ENCODE measurements at regions not wholly inside any gene's neighbourhood (a gene's known extent, or its start where the extent isn't known, plus 50 kb on each side); places are given as distances from the start of the nearest gene placed in this dataset.

- no peak for DNase-seq (ENCODE audit: extremely low read depth, low read depth)
- no peak overlapping the region for H3K4me3 ChIP-seq (replicated peaks; ENCODE audit: low read depth, low read length)
- TF ChIP-seq CTCF (IDR thresholded peaks at IDR 0.05; ENCODE audit: low read depth, low read length, missing control alignments): no peak
Measured at GRCh38 chr2:611519-611918, 65.7 kb downstream of the TMEM18 start.

GRCh38 chr2:610491-610890, 66.7 kb downstream of the TMEM18 start:
- H3K4me3 ChIP-seq (replicated peaks; ENCODE audit: low read depth, low read length): no peak overlapping the region
- no peak for TF ChIP-seq CTCF (IDR thresholded peaks at IDR 0.05; ENCODE audit: low read depth, low read length, missing control alignments)
- no peak for DNase-seq (ENCODE audit: extremely low read depth, low read depth)

GRCh38 chr2:609881-610280, 67.3 kb downstream of the TMEM18 start:
- no peak for TF ChIP-seq CTCF (IDR thresholded peaks at IDR 0.05; ENCODE audit: low read depth, low read length, missing control alignments)
- no peak for DNase-seq (ENCODE audit: extremely low read depth, low read depth)

GRCh38 chr2:609449-609848, 67.8 kb downstream of the TMEM18 start:
- no peak overlapping the region for H3K4me3 ChIP-seq (replicated peaks; ENCODE audit: low read depth, low read length)
- TF ChIP-seq CTCF (IDR thresholded peaks at IDR 0.05; ENCODE audit: low read depth, low read length, missing control alignments): no peak
- DNase-seq (ENCODE audit: extremely low read depth, low read depth): no peak

More at GRCh38 chr2:609881-610280, 67.3 kb downstream of the TMEM18 start:
- no peak overlapping the region for H3K4me3 ChIP-seq (replicated peaks; ENCODE audit: low read depth, low read length)

- no peak for TF ChIP-seq CTCF (IDR thresholded peaks at IDR 0.05; ENCODE audit: low read depth, low read length, missing control alignments)
- DNase-seq (ENCODE audit: extremely low read depth, low read depth): no peak
Measured at GRCh38 chr2:608711-609110, 68.5 kb downstream of the TMEM18 start.

GRCh38 chr2:608297-608696, 68.9 kb downstream of the TMEM18 start:
- no peak for DNase-seq (ENCODE audit: extremely low read depth, low read depth)
- no peak overlapping the region for H3K4me3 ChIP-seq (replicated peaks; ENCODE audit: low read depth, low read length)
- TF ChIP-seq CTCF (IDR thresholded peaks at IDR 0.05; ENCODE audit: low read depth, low read length, missing control alignments): no peak

More at GRCh38 chr2:608711-609110, 68.5 kb downstream of the TMEM18 start:
- H3K4me3 ChIP-seq (replicated peaks; ENCODE audit: low read depth, low read length): no peak overlapping the region

GRCh38 chr2:607709-608108, 69.5 kb downstream of the TMEM18 start:
- no peak for DNase-seq (ENCODE audit: extremely low read depth, low read depth)
- no peak overlapping the region for H3K4me3 ChIP-seq (replicated peaks; ENCODE audit: low read depth, low read length)
- no peak for TF ChIP-seq CTCF (IDR thresholded peaks at IDR 0.05; ENCODE audit: low read depth, low read length, missing control alignments)
